Fibroblast of lung (primary cell): ENCODE measurements at regions not wholly inside any gene's neighbourhood (a gene's known extent, or its start where the extent isn't known, plus 50 kb on each side); places are given as distances from the start of the nearest gene placed in this dataset.

Experiments used
- EZH2 ChIP-seq: IDR thresholded peaks from 2 replicates; pipeline ENCODE4 v1.5.1; 2012; ENCODE audit warnings: low read length, control low read depth, mild to moderate bottlenecking; ENCODE audit errors: missing control alignments
- TF ChIP-seq, protein P1 (sequence below), 2 donors: IDR thresholded peaks in 1 of 2; conservative IDR thresholded peaks in 1 of 2; 1 replicate in 1 of 2; 2 replicates in 1 of 2; pipeline ENCODE4 v1.5.1; 2011 to 2012; ENCODE audit warnings: low read length in 2 of 2, control low read depth in 1 of 2, inconsistent platforms in 1 of 2, low read depth in 1 of 2, mild to moderate bottlenecking in 1 of 2

DNA sequence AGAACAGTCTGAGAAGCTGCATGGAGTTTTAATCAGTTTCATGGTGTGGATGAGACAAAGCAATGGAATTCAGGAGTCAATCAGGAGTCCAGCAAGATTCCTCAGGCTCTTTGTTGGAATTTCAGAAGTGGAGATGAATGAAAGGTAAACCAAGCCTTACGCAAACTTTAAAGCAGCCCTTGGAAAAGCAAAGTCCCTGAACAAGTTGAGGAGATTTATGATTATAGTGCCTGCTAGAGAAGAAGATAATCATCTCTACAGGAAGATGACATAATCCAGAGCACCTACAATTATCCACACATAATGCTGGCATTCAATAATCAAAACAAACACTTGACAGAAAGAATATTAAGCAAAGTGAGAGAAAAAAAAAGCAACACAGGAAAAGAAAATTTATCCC, 1380.1 kb upstream of the NUDT12 start:
- TF ChIP-seq, protein P1, sequence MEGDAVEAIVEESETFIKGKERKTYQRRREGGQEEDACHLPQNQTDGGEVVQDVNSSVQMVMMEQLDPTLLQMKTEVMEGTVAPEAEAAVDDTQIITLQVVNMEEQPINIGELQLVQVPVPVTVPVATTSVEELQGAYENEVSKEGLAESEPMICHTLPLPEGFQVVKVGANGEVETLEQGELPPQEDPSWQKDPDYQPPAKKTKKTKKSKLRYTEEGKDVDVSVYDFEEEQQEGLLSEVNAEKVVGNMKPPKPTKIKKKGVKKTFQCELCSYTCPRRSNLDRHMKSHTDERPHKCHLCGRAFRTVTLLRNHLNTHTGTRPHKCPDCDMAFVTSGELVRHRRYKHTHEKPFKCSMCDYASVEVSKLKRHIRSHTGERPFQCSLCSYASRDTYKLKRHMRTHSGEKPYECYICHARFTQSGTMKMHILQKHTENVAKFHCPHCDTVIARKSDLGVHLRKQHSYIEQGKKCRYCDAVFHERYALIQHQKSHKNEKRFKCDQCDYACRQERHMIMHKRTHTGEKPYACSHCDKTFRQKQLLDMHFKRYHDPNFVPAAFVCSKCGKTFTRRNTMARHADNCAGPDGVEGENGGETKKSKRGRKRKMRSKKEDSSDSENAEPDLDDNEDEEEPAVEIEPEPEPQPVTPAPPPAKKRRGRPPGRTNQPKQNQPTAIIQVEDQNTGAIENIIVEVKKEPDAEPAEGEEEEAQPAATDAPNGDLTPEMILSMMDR (conservative IDR thresholded peaks at IDR 0.05 in 1 of 2, IDR thresholded peaks at IDR 0.05 in 1 of 2; ENCODE audit: low read depth in 1 of 2, low read length in 2 of 2): no peak
- no peak for TF ChIP-seq EZH2
